ENCODE measurements at regions not wholly inside any gene's neighbourhood (a gene's known extent, or its start where the extent isn't known, plus 50 kb on each side); places are given as distances from the start of the nearest gene placed in this dataset.

DNA sequence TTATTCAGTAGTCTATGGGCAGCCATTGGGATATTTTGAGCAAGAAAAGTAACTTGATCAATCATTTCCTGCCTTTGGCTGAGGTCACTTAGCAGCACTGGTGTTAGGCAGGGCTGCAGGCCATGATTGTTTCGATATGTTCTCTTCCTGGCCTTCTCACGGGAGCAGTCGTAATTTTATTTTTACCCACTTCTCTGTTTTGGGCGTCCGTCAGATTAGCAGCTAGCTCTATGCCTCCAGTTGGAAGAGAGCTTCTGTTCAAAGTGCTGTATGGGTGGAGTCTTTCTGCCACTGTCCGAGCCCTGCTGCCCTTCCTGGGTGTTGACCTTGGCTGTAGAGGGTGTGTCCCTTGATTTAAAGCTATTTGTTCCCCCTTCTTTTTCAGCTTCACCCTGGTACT lies 123.4 kb upstream of the ROPN1 start (continued):
- no peak for TF ChIP-seq YY1 (IDR thresholded peaks at IDR 0.05; ENCODE audit: low read depth, low read length)
- no peak for TF ChIP-seq KDM4A (IDR thresholded peaks at IDR 0.05; ENCODE audit: low read depth, low read length, severe bottlenecking)
- no peak for TF ChIP-seq ZNF274 (IDR thresholded peaks at IDR 0.05; ENCODE audit: borderline replicate concordance, extremely low read depth, low read length)
- TF ChIP-seq RXRA (IDR thresholded peaks at IDR 0.05; ENCODE audit: insufficient read depth, low read depth, low read length): no peak
- TF ChIP-seq RNF2 (IDR thresholded peaks at IDR 0.05; ENCODE audit: borderline replicate concordance, low read depth, low read length, missing control alignments, poor library complexity, severe bottlenecking): no peak
- TF ChIP-seq CTBP2 (IDR thresholded peaks at IDR 0.05; ENCODE audit: borderline replicate concordance, insufficient read depth, insufficient read length, low read length): no peak
- TF ChIP-seq POLR2A (IDR thresholded peaks at IDR 0.05; ENCODE audit: control extremely low read depth in 1 of 2, low read depth in 2 of 2, low read length in 2 of 2): no peak
- no peak for TF ChIP-seq EGR1 (IDR thresholded peaks at IDR 0.05; ENCODE audit: borderline replicate concordance, low read depth, low read length)
